ENCODE measurements at regions not wholly inside any gene's neighbourhood (a gene's known extent, or its start where the extent isn't known, plus 50 kb on each side); places are given as distances from the start of the nearest gene placed in this dataset.

- no peak for TF ChIP-seq CTCF (IDR thresholded peaks at IDR 0.05; ENCODE audit: insufficient read depth, low read length)
- TF ChIP-seq REST (IDR thresholded peaks at IDR 0.05; ENCODE audit: insufficient replicate concordance, low read depth): no peak
Measured at GRCh38 chr1:199660071-199660470, 367.4 kb upstream of the NR5A2 start.

Data from HL-60 (cell line).